ENCODE measurements at regions not wholly inside any gene's neighbourhood (a gene's known extent, or its start where the extent isn't known, plus 50 kb on each side); places are given as distances from the start of the nearest gene placed in this dataset.

DNA sequence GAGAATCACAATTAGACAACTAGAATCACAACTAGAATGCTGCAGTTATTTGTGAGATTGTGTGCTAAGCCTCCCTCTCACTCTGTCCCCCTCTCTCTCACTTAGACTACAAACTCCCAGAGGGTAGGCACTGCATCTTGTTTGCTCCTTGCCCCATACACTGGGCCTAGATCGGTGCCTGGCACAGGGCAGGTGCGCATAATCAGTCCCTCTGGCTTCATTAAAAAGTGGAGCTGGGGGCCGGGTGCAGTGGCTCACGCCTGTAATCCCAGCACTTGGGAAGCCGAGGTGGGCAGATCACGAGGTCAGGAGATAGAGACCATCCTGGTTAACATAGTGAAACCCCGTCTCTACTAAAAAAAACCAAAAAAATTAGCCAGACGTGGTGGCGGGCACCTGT is 456.8 kb downstream of the MIAT start:
- TF ChIP-seq, protein P1, sequence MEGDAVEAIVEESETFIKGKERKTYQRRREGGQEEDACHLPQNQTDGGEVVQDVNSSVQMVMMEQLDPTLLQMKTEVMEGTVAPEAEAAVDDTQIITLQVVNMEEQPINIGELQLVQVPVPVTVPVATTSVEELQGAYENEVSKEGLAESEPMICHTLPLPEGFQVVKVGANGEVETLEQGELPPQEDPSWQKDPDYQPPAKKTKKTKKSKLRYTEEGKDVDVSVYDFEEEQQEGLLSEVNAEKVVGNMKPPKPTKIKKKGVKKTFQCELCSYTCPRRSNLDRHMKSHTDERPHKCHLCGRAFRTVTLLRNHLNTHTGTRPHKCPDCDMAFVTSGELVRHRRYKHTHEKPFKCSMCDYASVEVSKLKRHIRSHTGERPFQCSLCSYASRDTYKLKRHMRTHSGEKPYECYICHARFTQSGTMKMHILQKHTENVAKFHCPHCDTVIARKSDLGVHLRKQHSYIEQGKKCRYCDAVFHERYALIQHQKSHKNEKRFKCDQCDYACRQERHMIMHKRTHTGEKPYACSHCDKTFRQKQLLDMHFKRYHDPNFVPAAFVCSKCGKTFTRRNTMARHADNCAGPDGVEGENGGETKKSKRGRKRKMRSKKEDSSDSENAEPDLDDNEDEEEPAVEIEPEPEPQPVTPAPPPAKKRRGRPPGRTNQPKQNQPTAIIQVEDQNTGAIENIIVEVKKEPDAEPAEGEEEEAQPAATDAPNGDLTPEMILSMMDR (IDR thresholded peaks at IDR 0.05; ENCODE audit: insufficient read depth, low read depth, low read length) = no peak
- TF ChIP-seq EZH2 (IDR thresholded peaks at IDR 0.05; ENCODE audit: insufficient read depth, low read length) = no peak

Data from astrocyte (in vitro differentiated cells and primary cell).